Pulmonary artery endothelial cell (primary cell): ENCODE measurements at regions not wholly inside any gene's neighbourhood (a gene's known extent, or its start where the extent isn't known, plus 50 kb on each side); places are given as distances from the start of the nearest gene placed in this dataset.
"Not testable (repeated sequence)": the region's sequence is repeated elsewhere in the genome, so short reads cannot be mapped to it uniquely, and the experiment has no call there.

Experiments used
- DNase-seq: peaks from one replicate; pipeline ENCODE4 v3.0.0-alpha.2; 2011; ENCODE audit warnings: low read depth, low spot score

DNA sequence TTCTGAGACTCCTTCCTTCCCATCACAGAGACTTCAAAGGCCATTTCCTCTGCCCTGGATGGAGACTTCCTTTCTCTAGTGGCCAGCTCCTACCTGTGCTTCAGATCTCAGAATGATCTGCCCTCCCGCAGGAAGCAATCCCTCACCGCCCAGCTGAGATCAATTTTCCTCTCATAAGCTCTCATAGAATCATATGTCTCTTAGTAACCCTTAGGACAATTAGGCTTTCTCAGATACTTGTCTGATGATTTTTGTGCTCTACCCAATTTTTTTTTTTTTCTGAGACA is 212.6 kb upstream of the PRSS58 start:
- no peak for DNase-seq

DNA sequence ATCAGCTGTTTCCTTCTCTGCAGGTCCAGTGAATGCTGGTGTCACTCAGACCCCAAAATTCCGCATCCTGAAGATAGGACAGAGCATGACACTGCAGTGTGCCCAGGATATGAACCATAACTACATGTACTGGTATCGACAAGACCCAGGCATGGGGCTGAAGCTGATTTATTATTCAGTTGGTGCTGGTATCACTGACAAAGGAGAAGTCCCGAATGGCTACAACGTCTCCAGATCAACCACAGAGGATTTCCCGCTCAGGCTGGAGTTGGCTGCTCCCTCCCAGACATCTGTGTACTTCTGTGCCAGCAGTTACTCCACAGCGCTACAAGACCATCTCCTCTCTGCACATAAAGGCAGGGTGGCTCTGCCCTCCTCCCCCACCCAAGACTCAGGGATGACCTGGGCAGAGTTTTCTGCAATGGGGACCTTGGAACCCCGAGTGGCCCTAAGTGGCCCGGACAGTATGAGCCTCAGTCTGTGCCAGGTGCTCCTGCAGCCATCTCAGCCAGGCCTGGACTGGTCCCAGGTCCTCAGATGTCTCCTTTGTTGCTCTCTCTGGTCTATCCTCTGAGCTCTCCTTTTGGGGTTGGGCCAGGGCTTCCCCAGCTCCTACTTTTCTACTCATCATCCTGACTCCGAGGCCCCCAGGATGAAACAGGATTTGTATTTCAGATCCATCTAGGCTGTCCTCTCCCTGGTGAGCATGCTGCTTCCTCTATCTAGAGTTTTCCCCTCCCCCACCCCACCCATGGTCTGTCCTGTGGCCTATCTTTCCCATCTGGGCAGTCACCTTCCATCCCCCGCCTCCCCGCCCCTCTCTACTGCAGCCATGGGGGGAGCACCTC is 212.1 kb upstream of the PRSS58 start:
- DNase-seq: no peak

DNA sequence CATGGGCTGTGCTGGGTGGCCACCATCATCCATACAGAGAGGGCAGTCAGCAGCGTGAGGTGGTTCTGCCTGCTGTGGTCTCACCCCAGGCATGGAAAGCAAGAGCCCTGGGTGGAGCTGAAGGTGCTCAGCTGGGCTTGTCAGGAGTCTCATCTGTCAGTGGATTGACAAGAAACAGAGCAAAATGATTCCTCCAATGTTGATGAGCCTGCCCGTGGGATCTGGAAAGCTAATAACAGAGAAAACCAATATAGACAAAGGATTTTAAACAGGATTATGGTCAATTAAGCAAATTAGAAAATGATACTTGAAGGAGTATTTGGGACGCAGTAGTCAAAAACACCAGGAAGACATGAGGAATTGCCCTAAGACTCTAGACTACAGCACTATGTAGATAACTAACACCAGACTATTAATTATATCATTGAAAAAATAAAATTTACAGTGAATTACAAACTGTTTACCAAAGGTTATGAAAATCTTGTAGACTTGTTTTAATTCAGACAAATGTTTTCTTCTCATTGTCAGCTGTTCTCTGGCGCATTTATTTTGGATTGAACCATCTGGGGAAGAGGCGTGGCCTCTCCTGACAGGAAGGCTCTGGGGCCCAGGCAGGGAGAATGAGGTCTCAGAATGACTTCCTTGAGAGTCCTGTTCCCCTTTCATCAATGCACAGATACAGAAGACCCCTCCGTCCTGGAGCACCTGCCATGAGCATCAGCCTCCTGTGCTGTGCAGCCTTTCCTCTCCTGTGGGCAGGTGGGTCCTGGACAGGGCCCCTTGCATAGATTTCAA is 211.2 kb upstream of the PRSS58 start:
- DNase-seq: no peak

DNA sequence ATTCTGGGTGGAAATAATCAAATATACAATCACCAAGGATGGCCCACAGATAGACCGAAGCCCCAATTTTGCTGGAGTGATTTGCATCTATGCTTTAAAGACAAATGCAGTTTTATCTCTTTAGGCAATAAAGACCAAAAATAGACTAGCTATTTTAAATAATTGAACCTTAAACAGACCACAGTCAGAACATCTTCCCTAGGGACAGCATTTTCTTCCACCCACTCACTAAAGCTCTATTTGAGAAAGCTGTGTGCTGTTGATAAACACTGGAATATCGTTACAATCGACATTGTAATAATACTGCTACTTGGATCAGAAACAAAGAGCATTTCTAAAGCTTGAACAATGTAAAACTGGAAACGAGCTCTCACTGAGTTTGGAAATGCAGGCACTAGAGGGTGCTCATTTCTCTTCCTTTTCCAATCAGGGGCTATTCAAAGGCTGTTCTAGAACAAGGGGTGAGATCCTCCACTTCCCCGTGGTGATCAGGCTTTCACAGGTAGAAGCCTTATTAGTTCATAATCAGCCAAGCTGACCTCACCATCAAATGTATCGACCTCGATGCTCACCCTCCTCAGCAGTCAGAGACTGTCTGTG is 209.3 kb upstream of the PRSS58 start:
- not testable (repeated sequence) for DNase-seq

DNA sequence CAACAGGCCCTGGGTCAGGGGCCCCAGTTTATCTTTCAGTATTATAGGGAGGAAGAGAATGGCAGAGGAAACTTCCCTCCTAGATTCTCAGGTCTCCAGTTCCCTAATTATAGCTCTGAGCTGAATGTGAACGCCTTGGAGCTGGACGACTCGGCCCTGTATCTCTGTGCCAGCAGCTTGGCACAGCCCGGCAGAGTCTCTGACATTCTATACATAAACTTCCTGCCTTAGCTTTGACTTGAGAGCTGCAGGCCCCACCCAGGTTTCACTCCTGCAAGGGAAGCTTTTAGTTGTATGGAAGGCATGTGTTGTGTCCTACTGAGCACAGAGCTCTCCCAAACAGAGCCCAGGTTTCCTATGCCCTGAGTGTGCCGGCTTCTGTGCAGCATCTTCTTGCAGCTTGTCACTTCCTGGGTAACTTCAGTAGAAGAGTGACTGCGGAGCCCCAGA is 205.6 kb upstream of the PRSS58 start:
- DNase-seq: no peak

DNA sequence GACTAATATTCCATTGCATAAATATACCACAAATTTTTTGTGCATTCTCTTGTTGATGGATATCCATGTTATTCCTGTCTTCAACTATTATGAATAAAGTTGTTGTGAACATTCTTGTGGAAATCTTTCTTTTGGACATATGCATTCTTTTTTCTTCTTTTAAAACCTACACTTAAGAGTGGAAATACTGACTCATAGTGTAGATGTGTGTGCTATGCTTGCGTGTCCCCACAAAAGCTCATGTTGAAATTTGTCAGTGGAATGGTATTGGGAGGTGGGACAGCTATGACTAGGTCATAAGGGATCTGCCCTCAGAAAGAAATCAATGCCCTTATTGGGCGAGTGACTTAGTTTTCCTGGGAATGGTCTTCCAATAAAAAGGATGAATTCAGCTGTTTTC is 203.6 kb upstream of the PRSS58 start:
- DNase-seq: no peak

DNA sequence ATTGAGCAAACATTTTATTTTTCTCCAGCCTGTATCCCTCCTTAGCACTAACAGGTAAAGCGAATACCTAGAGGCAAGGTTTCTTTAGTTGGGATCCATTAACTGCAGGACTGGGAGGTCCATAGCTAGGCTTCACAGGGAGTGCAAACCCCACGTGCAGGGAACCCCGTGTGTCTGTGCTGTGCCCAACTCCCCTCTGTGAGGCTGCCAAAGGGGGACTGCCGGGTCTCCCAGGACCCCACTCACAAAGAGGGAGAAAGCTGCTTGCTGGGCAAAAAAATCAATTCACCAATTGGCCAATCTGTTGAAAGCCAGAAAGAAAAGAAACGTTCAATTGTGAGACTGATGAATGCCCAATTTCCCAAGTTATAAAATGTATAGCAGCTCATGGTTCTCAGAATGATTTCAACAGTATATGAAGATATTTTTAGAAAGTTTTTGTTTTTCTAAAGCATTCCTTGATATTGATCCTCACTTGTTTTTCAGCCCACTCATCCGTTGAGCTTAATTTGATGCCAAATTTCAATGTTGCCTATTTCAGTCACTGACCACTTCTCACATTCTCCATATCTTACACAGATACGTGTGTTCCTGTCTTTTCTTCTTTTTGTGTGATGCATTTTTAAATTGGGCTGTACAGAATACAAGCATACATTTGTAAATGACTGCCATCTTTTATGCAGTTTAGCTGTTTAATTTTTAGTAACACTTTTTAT is 202.7 kb upstream of the PRSS58 start:
- DNase-seq: no peak

DNA sequence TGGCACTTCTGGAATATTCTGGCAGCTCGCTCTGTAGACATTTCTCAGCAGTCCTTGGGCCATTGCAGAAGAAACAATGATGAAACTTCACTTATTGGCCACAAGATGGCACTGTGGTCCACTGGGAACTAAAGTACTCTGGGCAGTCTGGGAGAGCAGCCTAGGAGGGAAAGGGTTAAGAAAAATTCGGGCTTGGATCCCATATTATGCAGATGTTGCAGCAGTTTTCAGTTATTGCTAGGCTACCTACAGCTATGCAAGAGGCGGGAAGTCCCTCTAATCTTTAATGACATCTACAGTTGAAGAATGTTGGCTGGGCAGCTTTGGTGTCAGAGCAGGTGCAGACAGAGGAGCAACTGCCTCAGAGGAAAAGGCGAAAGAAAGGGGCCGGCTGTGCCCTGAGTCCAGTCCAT is 201.7 kb upstream of the PRSS58 start:
- peak; percentile 24 for DNase-seq

DNA sequence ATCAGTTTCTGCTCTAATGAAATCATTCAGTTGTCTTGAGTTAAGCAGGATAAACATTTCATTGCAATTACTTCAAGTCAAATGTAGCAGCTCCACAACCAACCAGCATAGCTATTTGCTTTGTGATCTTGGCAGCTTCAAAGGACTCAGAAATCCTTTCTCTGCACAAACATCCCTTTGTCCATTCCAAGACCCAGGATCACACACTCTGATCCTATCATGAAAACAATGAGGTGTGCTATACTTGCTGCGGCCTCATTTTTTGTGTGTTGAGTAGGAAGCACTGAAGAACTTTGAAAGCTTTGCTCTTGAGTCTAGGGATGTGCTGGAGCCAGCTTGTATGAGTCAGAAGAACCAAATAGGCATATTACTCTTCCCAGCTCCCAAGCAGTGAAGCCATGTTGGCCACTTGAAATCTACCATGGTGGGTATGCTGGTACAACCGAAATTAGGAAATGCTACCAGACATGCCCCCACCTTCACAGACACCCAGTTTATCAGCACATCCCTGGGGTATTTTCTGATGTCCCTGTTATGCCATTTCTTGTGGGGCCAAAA is 199.4 kb upstream of the PRSS58 start:
- no peak for DNase-seq

DNA sequence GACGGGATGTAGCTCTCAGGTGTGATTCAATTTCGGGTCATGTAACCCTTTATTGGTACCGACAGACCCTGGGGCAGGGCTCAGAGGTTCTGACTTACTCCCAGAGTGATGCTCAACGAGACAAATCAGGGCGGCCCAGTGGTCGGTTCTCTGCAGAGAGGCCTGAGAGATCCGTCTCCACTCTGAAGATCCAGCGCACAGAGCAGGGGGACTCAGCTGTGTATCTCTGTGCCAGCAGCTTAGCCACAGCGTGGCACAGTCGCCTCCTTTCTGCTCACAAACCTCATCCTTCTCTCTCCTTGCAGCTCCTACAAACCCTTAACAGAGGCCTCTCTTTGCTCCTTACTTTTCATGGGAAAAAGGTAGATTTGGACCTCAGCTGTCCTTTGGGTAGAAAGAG is 197.5 kb upstream of the PRSS58 start:
- DNase-seq: no peak

DNA sequence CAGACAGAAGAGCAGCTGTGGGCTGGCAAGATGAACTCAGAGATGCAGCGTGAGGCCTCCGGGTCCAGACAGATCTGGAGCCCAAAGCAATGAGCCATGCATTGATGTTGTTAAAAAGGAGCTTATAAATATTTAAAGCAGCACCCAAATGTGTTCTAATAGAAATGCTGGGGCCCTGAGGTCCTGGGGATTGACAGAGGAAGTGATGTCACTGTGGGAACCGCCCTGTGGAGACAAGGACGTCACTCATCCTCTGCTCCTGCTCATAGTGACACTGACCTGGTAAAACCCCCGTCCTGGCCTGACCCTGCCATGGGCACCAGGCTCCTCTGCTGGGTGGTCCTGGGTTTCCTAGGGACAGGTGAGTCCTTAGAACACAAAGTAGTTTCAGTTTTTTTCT is 197.0 kb upstream of the PRSS58 start:
- DNase-seq: no peak

DNA sequence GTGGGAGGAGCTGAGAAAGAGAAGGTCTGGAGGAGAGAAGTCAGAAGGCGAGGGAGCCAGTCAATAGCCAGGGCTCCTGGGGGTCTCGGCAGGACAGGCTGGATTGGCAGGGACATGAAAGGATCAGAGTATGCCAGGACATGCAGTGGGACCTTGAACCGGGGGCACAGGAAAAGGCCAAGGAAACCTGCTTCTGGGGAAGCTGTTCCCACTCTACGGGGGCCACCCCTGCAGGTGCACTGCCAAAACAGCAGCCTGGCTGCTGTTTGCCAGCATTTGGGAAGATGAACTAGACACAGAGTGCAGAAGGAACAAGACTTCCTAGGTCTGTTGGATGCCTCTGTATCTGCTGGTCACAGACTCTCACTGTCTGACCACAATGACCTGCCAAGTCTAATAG is 194.9 kb upstream of the PRSS58 start:
- DNase-seq: no peak

DNA sequence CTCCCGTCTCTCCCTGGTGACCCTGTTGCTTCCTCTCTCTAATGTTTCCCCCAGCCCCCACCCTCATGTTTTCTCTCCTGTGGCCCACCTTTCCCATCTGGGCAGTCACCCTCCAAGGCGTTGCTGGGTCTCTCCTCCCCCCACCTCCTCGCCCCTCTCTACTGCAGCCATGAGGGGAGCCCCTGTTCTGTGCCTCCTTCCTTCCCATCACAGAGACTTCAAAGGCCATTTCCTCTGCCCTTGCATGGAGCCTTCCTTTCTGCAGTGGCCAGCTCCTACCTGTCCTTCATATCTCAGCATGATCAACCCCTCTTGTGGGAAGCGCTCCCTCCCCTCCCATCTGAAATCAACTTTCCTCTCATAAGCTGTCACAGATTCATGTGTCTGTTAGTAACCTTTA is 194.0 kb upstream of the PRSS58 start:
- no peak for DNase-seq

DNA sequence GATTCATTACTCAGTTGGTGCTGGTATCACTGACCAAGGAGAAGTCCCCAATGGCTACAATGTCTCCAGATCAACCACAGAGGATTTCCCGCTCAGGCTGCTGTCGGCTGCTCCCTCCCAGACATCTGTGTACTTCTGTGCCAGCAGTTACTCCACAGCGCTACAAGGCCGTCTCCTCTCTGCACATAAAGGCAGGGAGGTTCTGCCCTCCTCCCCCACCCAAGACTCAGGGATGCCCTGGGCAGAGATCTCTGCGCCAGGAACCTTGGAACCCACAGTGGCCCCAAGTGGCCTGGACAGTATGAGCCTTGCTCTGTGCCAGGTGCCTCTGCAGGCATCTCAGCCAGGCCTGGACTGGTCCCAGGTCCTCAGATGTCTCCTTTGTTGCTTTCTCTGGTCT is 193.4 kb upstream of the PRSS58 start:
- no peak for DNase-seq

DNA sequence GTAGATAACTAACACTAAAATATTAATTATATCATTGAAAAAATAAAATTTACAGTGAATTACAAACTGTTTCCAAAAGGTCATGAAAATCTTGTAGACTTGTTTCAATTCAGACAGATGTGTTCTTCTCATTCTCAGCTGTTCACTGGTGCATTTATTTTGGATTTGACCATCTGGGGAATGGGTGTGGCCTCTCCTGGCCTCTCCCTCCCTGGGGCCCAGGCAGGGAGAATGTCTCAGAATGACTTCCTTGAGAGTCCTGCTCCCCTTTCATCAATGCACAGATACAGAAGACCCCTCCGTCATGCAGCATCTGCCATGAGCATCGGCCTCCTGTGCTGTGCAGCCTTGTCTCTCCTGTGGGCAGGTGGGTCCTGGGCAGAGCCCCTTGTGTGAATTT is 192.8 kb upstream of the PRSS58 start:
- no peak for DNase-seq

DNA sequence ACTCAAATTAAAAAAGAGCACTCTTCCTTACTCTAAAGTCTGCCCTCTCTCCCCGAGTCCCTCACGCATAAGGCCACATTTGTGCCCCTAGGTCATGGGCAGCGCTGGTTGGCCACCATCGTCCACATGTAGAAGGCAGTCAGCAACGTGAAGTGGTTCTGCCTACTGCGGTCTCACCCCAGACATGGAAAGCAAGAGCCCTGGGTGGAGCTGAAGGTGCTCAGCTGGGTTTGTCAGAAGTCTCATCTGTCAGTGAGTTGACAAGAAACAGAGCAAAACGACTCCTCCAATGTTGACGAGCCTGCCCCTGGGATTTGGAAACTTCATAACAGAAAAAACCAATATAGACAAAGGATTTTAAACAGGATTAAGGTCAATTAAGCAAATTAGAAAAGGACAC is 192.3 kb upstream of the PRSS58 start:
- no peak for DNase-seq

DNA sequence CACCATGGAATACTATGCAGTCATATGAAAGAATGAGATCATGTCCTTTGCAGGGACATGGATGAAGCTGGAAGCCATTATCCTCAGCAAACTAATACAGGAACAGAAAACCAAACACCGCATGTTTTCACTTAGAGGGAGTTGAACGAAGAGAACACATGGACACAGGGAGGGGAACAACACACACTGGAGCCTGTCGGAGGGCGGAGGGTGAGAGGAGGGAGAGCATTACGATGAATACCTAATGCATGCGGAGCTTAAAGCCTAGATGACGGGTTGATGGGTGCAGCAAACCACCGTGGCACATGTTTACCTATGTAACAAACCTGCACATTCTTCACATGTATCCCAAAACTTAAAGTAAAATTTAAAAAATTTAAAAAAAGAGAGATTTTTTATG is 191.0 kb upstream of the PRSS58 start:
- not testable (repeated sequence) for DNase-seq

DNA sequence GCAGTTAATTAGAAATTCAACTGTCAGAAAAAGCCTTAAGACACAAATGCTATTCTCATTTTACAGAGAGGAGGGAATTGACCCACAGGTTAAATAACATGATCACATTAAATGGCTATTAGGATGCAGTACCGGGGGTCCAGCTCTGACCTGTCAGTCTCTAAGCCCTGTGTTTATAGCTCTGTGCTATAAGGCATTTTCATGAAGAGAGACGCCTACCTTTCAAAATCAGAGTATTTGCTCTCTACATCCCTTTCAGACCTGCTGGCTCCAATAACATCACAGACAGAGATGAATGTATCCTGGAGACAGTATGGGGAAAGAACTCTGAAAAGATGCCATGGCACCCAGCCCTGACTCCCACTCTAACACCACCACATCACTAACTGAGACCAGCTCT is 189.9 kb upstream of the PRSS58 start:
- no peak for DNase-seq

DNA sequence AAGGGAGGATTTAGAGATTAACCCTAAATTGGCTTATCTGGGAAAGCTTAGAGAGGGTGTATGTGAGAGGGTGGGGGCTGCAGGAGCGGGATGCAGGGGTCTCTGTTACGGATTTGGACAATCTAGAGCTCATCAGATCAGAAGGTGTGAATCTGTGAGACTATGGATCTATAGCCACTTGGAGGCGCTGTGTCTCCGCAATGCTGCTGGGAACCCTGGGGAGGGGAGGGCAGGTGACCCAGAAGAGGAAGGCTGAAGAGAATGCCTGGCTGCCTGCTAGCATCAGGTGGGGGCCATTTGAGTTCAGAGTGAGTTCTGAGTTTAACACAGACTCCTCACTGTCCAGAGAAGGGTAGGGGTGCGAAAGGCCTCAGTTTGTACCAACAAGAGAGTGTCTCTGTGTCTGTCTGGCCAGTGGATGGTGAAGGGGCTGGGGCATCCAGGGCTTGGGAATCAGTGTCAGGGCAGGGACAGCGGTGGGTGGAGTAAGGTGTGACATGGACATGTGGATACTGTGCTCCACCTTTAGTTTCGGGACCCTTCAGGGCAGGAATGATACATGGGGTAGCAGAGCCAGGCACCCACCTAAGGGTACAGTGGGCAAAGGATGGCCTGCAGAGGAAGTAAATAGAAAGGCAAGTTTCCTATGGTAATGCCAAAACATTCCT is 187.3 kb upstream of the PRSS58 start:
- no peak for DNase-seq

DNA sequence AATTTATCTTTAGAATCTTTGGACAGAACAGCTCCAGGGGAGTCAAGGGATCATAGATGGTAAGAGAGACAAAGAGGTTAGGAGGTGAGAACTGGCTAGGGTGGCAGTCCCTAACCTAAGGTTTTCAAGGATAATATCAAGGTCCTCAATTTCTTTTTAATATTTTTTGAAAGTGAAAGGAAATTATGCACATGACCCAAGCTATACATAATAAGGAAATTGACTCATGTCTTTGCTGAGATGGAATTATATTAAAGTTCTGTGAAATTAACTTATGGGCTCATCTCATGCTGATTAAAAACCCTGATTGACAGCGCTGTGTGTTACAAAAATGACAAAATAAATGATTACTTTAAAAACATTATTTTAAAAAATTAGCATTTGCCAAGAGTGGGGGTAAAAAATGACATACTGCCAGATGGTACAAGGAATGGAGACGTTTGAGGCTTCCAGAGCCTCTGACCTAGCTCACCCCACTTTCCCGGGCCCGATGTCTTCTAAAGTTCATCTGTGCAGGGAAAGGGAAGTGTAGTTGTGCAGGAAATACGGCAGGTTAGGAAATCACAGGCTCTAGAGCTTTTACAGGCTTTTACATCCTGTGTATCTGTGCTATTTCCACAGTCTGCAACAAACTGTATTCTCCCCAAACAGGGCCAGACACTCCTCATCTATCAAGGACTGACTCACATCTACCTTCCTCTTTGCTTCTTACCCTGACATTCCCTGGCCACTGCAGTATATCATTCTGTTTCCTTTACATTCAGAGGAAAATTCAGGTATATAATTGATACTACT is 185.6 kb upstream of the PRSS58 start:
- DNase-seq: no peak
